Thyroid gland (tissue), 4 donors: ENCODE measurements at regions not wholly inside any gene's neighbourhood (a gene's known extent, or its start where the extent isn't known, plus 50 kb on each side); places are given as distances from the start of the nearest gene placed in this dataset.

Source experiments
- CTCF ChIP-seq, 6 experiments: fragments of 200-600 bp in 3 of 6; fragments of 450-650 bp in 3 of 6; sonication (generic) in 3 of 6; IDR thresholded peaks; one replicate each; pipeline ENCODE4 v1.5.1; 2016 to 2019; ENCODE audit warnings: antibody characterized with exemption in 6 of 6, mild to moderate bottlenecking in 2 of 6, inconsistent platforms in 1 of 6, moderate library complexity in 1 of 6
- POLR2A ChIP-seq, 2 donors: fragments of 450-650 bp; IDR thresholded peaks; one replicate each; pipeline ENCODE4 v1.6.1; 2017; ENCODE audit warnings: antibody characterized with exemption in 2 of 2, mild to moderate bottlenecking in 2 of 2, moderate library complexity in 1 of 2

DNA sequence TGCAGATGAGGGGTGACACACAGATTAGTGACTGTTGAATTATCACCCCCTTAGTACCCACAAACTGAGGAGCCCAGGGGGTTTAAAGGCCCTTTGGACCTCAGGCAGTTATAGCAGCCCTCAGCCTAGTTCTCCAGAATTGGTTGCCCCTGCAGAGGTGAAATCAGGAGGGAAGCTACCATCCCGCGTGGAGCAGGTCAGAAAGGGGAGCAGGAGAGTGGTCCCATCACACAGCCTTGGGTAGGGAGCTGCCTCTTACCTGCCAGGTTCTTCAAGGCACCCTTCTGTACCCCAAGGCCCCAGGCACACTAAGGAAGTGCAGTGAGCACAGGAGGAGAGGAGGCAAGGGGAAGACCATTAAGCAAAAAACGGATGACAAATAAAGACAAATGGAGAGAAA, 121.2 kb upstream of the TNR start:
- TF ChIP-seq CTCF (IDR thresholded peaks at IDR 0.05) = no peak
- no peak for TF ChIP-seq POLR2A (IDR thresholded peaks at IDR 0.05)
